Endodermal cell (in vitro differentiated cells): ENCODE measurements at regions not wholly inside any gene's neighbourhood (a gene's known extent, or its start where the extent isn't known, plus 50 kb on each side); places are given as distances from the start of the nearest gene placed in this dataset.

ENCODE experiments used
- DNase-seq: peaks from one replicate; pipeline ENCODE4 v3.0.0-alpha.2; 2017
- H3K27ac ChIP-seq: 2 replicates; pipeline ENCODE4 v1.5.1; 2013; ENCODE audit warnings: mild to moderate bottlenecking, low read depth, low read length, moderate library complexity
- H3K27me3 ChIP-seq: 2 replicates; pipeline ENCODE4 v1.6.1; 2013; ENCODE audit warnings: mild to moderate bottlenecking, low read length, moderate library complexity; ENCODE audit not compliant: insufficient read depth, control insufficient read depth, poor library complexity, severe bottlenecking
- H3K36me3 ChIP-seq: 2 replicates; pipeline ENCODE4 v1.7.0; 2013; ENCODE audit warnings: mild to moderate bottlenecking, low read length, moderate library complexity; ENCODE audit not compliant: control insufficient read depth, insufficient read depth
- H3K4me1 ChIP-seq: one replicate; pipeline ENCODE4 v1.7.0; 2013; ENCODE audit warnings: low read length; ENCODE audit not compliant: control insufficient read depth, insufficient read depth
- H3K4me3 ChIP-seq: 2 replicates; pipeline ENCODE4 v1.5.1; 2013; ENCODE audit warnings: mild to moderate bottlenecking, low read length, moderate library complexity
- H3K9ac ChIP-seq: 2 replicates; pipeline ENCODE4 v1.6.1; 2013; ENCODE audit warnings: mild to moderate bottlenecking, low read length, moderate library complexity; ENCODE audit not compliant: poor library complexity, severe bottlenecking; ENCODE audit errors: extremely low read depth
- H3K9me3 ChIP-seq: 2 replicates; pipeline ENCODE4 v1.6.1; 2013; ENCODE audit warnings: mild to moderate bottlenecking, low read length, moderate library complexity; ENCODE audit not compliant: control insufficient read depth
- H3K27ac Mint-ChIP-seq: 2 replicates; pipeline ENCODE4 v1.8.0; 2020; ENCODE audit warnings: mixed read lengths
- H3K27me3 Mint-ChIP-seq: 2 replicates; pipeline ENCODE4 v1.8.0; 2021; ENCODE audit warnings: mild to moderate bottlenecking, mixed read lengths; ENCODE audit not compliant: insufficient read depth
- H3K36me3 Mint-ChIP-seq: 2 replicates; pipeline ENCODE4 v1.8.0; 2020; ENCODE audit warnings: low read depth, mixed read lengths
- H3K4me1 Mint-ChIP-seq: 2 replicates; pipeline ENCODE4 v1.8.0; 2020; ENCODE audit warnings: mixed read lengths
- H3K4me3 Mint-ChIP-seq: 2 replicates; pipeline ENCODE4 v1.8.0; 2020; ENCODE audit warnings: mild to moderate bottlenecking, moderate library complexity, mixed read lengths
- H3K9me3 Mint-ChIP-seq: 2 replicates; pipeline ENCODE4 v1.8.0; 2020; ENCODE audit warnings: mild to moderate bottlenecking, mixed read lengths
- CTCF ChIP-seq: fragments of 200-600 bp; sonication (generic); conservative IDR thresholded peaks from 2 replicates; pipeline ENCODE4 v1.5.0; 2021; ENCODE audit warnings: antibody characterized with exemption, mild to moderate bottlenecking
- WGBS, 2 experiments: methylation state at CpG; one replicate each; pipeline versions ENCODE4 v1.1.5 to v1.1.7; 2013; ENCODE audit warnings: missing lambda C conversion rate in 2 of 2, mixed read lengths in 1 of 2; ENCODE audit not compliant: insufficient coverage in 1 of 2, insufficient read length in 1 of 2; 5-methylcytosine and 5-hydroxymethylcytosine counted together

DNA sequence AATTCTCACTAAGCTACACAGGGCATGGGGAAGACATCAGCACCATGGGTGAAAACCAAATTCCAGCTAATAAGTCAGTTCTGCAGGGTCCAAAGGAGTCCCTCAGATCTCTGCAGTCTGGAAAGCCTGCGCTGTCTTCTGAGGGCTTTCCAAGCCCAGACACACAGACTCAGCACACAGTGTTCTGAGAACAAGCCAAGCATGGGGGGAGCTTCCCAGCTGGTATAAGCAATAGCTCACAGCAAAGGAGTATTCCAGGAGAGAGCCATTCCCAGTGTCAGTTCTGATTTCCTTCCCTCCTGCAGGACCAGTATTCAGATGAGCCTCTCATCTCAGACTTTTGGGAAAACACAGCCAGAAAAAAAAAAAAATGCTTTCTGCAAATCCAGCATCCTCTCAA lies 370.8 kb downstream of the TNS1 start:
- no peak for DNase-seq
- 98 to 100% methylated on average over 1 of the region's 1 CpG for WGBS, 2 experiments
- no peaks in the 10 kb centered on the region for H3K4me1 Mint-ChIP-seq

GRCh38 chr2:217631115-217631514 lies 371.7 kb downstream of the TNS1 start:
- Histone ChIP-seq H3K4me3 (no peak overlapping the region), H3K9ac (no peak overlapping the region), H3K9me3 (no peaks in the 10 kb centered on the region), H3K27ac (no peak overlapping the region), H3K36me3 (no peaks in the 10 kb centered on the region), H3K27me3 (peaks cover 5% of the 10 kb centered on the region), H3K4me1 (peaks cover 5% of the 10 kb centered on the region)
- H3K4me1 Mint-ChIP-seq: no peaks in the 10 kb centered on the region
- H3K27ac Mint-ChIP-seq: no peak overlapping the region
- 77 to 80% methylated on average over 10 of the region's 10 CpGs for WGBS, 2 experiments
- DNase-seq: no peak
- no peaks in the 10 kb centered on the region for H3K36me3 Mint-ChIP-seq
- no peak overlapping the region for H3K4me3 Mint-ChIP-seq
- H3K27me3 Mint-ChIP-seq: peaks cover 4% of the 10 kb centered on the region
- no peak for TF ChIP-seq CTCF
- H3K9me3 Mint-ChIP-seq: no peaks in the 10 kb centered on the region

More for the DNA sequence above, 370.8 kb downstream of the TNS1 start:
- no peaks in the 10 kb centered on the region for H3K9me3 Mint-ChIP-seq
- peaks cover 4% of the 10 kb centered on the region for H3K27me3 Mint-ChIP-seq
- Histone ChIP-seq H3K4me3 (no peak overlapping the region), H3K9me3 (no peaks in the 10 kb centered on the region), H3K27ac (no peak overlapping the region), H3K36me3 (no peaks in the 10 kb centered on the region), H3K27me3 (peaks cover 5% of the 10 kb centered on the region), H3K9ac (no peak overlapping the region), H3K4me1 (peaks cover 5% of the 10 kb centered on the region)
- no peaks in the 10 kb centered on the region for H3K36me3 Mint-ChIP-seq
- no peak for TF ChIP-seq CTCF
- no peak overlapping the region for H3K27ac Mint-ChIP-seq
- no peak overlapping the region for H3K4me3 Mint-ChIP-seq

- H3K9me3 Mint-ChIP-seq: no peaks in the 10 kb centered on the region
- Histone ChIP-seq H3K4me1 (peaks cover 5% of the 10 kb centered on the region), H3K36me3 (no peaks in the 10 kb centered on the region), H3K27me3 (peaks cover 5% of the 10 kb centered on the region), H3K27ac (no peak overlapping the region), H3K9me3 (no peaks in the 10 kb centered on the region), H3K9ac (no peak overlapping the region), H3K4me3 (no peak overlapping the region)
- H3K27ac Mint-ChIP-seq: no peak overlapping the region
- no peaks in the 10 kb centered on the region for H3K36me3 Mint-ChIP-seq
- no peak for TF ChIP-seq CTCF
- peaks cover 4% of the 10 kb centered on the region for H3K27me3 Mint-ChIP-seq
- H3K4me1 Mint-ChIP-seq: no peaks in the 10 kb centered on the region
- no peak for DNase-seq
- no peak overlapping the region for H3K4me3 Mint-ChIP-seq
Observed at GRCh38 chr2:217629347-217629746, 373.4 kb downstream of the TNS1 start.
